ENCODE measurements at regions not wholly inside any gene's neighbourhood (a gene's known extent, or its start where the extent isn't known, plus 50 kb on each side); places are given as distances from the start of the nearest gene placed in this dataset.

DNA sequence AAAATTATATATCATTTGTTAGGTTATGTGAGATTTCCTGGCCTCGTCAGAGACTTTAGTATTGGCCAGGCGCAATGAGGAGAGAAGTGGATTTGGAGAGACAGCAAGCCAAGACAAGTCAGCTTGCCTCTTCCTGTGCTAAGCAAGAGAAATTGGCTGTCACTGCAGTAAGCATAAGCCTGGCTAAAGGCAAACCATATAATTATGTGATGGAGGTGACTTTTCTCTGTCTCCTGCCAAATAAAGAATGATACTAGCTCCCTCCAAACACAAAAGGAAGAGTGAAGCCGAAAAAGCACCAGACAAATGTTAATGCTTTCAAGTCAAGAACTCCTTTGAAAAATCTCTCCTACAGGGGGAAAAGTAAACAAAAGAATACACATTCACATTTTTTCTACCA lies 2246.0 kb downstream of the ARAP2 start:
- no peak for TF ChIP-seq CTCF (IDR thresholded peaks at IDR 0.05)
- no peak for TF ChIP-seq ZFX (IDR thresholded peaks at IDR 0.05; ENCODE audit: borderline replicate concordance)

All from 22Rv1 (cell line).